B cell (primary cell): ENCODE measurements at regions not wholly inside any gene's neighbourhood (a gene's known extent, or its start where the extent isn't known, plus 50 kb on each side); places are given as distances from the start of the nearest gene placed in this dataset.

ENCODE experiments used
- ATAC-seq: fragments of 200-7000 bp; cut with Tn5 transposase; one replicate; pipeline ENCODE4 v1.10.0; 2021; ENCODE audit warnings: low read depth, mild to moderate bottlenecking, moderate number of reproducible peaks, moderate library complexity
- CTCF ChIA-PET: fragments of 350-600 bp; sonication (Branson Sonifier 250); formaldehyde crosslinking; loops from one replicate; lab custom pipeline; 2021; ENCODE audit warnings: antibody characterized with exemption, inconsistent platforms; lab: Charles Lee
- POLR2A ChIA-PET: fragments of 350-600 bp; sonication (Branson Sonifier 250); formaldehyde crosslinking; loops from one replicate; lab custom pipeline; 2021; ENCODE audit warnings: antibody characterized with exemption; lab: Charles Lee
- DNase-seq: peaks from one replicate; pipeline ENCODE4 v3.0.0; 2013
- H2AFZ ChIP-seq: 2 replicates; pipeline ENCODE4 v1.6.1; 2012; ENCODE audit warnings: mild to moderate bottlenecking, low read depth, low read length; ENCODE audit not compliant: insufficient read depth, poor library complexity, severe bottlenecking
- H3K27ac ChIP-seq, 2 donors: 1 replicate in 1 of 2; 2 replicates in 1 of 2; pipeline ENCODE4 v1.5.1; 2012 to 2013; ENCODE audit warnings: low read length in 2 of 2, mild to moderate bottlenecking in 2 of 2, moderate library complexity in 1 of 2
- H3K27me3 ChIP-seq, 4 experiments: fragments of 200-600 bp in 1 of 4; sonication (generic) in 1 of 4; replicated peaks in 1 of 4; 1 replicate in 2 of 4; 2 replicates in 2 of 4; pipeline versions ENCODE4 v1.6.1 to v1.7.0; 2013 to 2016; ENCODE audit warnings: low read length in 3 of 4, mild to moderate bottlenecking in 2 of 4, mixed read lengths in 1 of 4, moderate library complexity in 1 of 4; ENCODE audit not compliant: insufficient read depth in 4 of 4, control insufficient read depth in 3 of 4; ENCODE audit errors: control extremely low read depth in 1 of 4
- H3K36me3 ChIP-seq, 2 experiments: replicated peaks in 1 of 2; 1 replicate in 1 of 2; 2 replicates in 1 of 2; pipeline versions ENCODE4 v1.6.1 to v1.7.1; 2013; ENCODE audit warnings: low read length in 1 of 2; ENCODE audit not compliant: insufficient read depth in 2 of 2, control insufficient read depth in 1 of 2; ENCODE audit errors: control extremely low read depth in 1 of 2, extremely low read depth in 1 of 2
- H3K4me1 ChIP-seq, 2 donors: fragments of 200-600 bp in 1 of 2; sonication (generic) in 1 of 2; 1 replicate in 1 of 2; 2 replicates in 1 of 2; pipeline versions ENCODE4 v1.5.1 to v1.6.1; 2013 to 2017; ENCODE audit warnings: low read length in 2 of 2; ENCODE audit not compliant: control insufficient read depth in 2 of 2, insufficient read depth in 2 of 2
- H3K4me2 ChIP-seq: replicated peaks from 2 replicates; pipeline ENCODE3; 2012; ENCODE audit warnings: mild to moderate bottlenecking, low read depth, low read length; ENCODE audit not compliant: poor library complexity, severe bottlenecking
- H3K4me3 ChIP-seq, 5 experiments: fragments of 200-600 bp in 1 of 5; sonication (generic) in 1 of 5; 1 replicate in 3 of 5; 2 replicates in 2 of 5; pipeline versions ENCODE4 v1.5.1 to v1.7.0; 2011 to 2016; ENCODE audit warnings: low read length in 4 of 5, mild to moderate bottlenecking in 4 of 5, low read depth in 2 of 5, control low read depth in 1 of 5, moderate library complexity in 1 of 5; ENCODE audit not compliant: insufficient read depth in 1 of 5; ENCODE audit errors: control extremely low read depth in 1 of 5, extremely low read depth in 1 of 5
- H3K79me2 ChIP-seq: fragments of 200-600 bp; sonication (generic); one replicate; pipeline ENCODE4 v1.6.0; 2016; ENCODE audit warnings: low read length; ENCODE audit not compliant: control insufficient read depth, insufficient read depth
- H3K9ac ChIP-seq: fragments of 200-600 bp; sonication (generic); 2 replicates; pipeline ENCODE4 v1.6.1; 2017; ENCODE audit warnings: mild to moderate bottlenecking, low read length, moderate library complexity
- H3K9me3 ChIP-seq, 3 donors: one replicate each; pipeline versions ENCODE4 v1.6.1 to v1.7.1; 2013; ENCODE audit warnings: low read length in 2 of 3; ENCODE audit not compliant: control insufficient read depth in 2 of 3, insufficient read depth in 1 of 3; ENCODE audit errors: control extremely low read depth in 1 of 3
- H4K20me1 ChIP-seq: 2 replicates; pipeline ENCODE4 v1.6.0; 2012; ENCODE audit warnings: mild to moderate bottlenecking, low read length; ENCODE audit not compliant: insufficient read depth, control insufficient read depth, poor library complexity, severe bottlenecking
- H3K27ac Mint-ChIP-seq: one replicate; pipeline ENCODE4 v1.8.0; 2021; ENCODE audit warnings: mixed read lengths
- H3K27me3 Mint-ChIP-seq: one replicate; pipeline ENCODE4 v1.8.0; 2021; ENCODE audit warnings: mixed read lengths
- H3K4me1 Mint-ChIP-seq: one replicate; pipeline ENCODE4 v1.8.0; 2021; ENCODE audit warnings: mixed read lengths
- H3K4me3 Mint-ChIP-seq: one replicate; pipeline ENCODE4 v1.8.0; 2021; ENCODE audit warnings: mixed read lengths
- H3K9me3 Mint-ChIP-seq: one replicate; pipeline ENCODE4 v1.8.0; 2022; ENCODE audit warnings: mixed read lengths; ENCODE audit not compliant: insufficient read depth
- CTCF ChIP-seq: fragments of 200-600 bp; IDR thresholded peaks from one replicate; pipeline ENCODE4 v1.8.0; 2022; ENCODE audit warnings: antibody characterized with exemption, mild to moderate bottlenecking
- EZH2 ChIP-seq: IDR thresholded peaks from 2 replicates; pipeline ENCODE4 v1.6.1; 2012; ENCODE audit warnings: borderline replicate concordance, low read depth, mild to moderate bottlenecking, moderate library complexity, low read length; ENCODE audit not compliant: insufficient read depth, poor library complexity, severe bottlenecking
- WGBS: methylation state at CpG from one replicate; pipeline ENCODE4 v1.1.5; 2013; ENCODE audit warnings: missing lambda C conversion rate; ENCODE audit not compliant: insufficient coverage; 5-methylcytosine and 5-hydroxymethylcytosine counted together
- intact Hi-C: fragments of 100-400 bp; cut with micrococcal nuclease; formaldehyde crosslinking; loops from one replicate; pipeline ENCODE4 v1.10.0; 2022

- Mint-ChIP-seq H3K4me3 (no peak overlapping the region), H3K27ac (no peak overlapping the region), H3K4me1 (no peaks in the 10 kb centered on the region), H3K9me3 (peaks cover 4% of the 10 kb centered on the region), H3K27me3 (peaks cover 4% of the 10 kb centered on the region)
- Histone ChIP-seq H3K9me3 (peaks cover 0 to 20% (median 0%) of the 10 kb centered on the region in 3 donors), H3K4me3 (no peak overlapping the region), H3K79me2 (no peaks in the 10 kb centered on the region), H3K27me3 (no peaks in the 10 kb centered on the region), H3K4me2 (no peak overlapping the region), H3K9ac (no peak overlapping the region), H4K20me1 (no peaks in the 10 kb centered on the region), H3K4me1 (no peaks in the 10 kb centered on the region), H2AFZ (no peak overlapping the region), H3K36me3 (no peaks in the 10 kb centered on the region), H3K27ac (no peak overlapping the region)
- TF ChIP-seq CTCF = no peak
- TF ChIP-seq EZH2 = no peak
- ChIA-PET POLR2A (no interaction called here), CTCF (no interaction called here)
- DNase-seq = no peak
- ATAC-seq = no peak
- WGBS = 87% methylated on average over 3 of the region's 4 CpGs
- intact Hi-C loops = no loop called here
These were observed 187.1 kb downstream of the KIF4B start for GRCh38 chr5:155200608-155201007.

GRCh38 chr5:155211764-155212163 is 198.2 kb downstream of the KIF4B start:
- Histone ChIP-seq H4K20me1 (no peaks in the 10 kb centered on the region), H3K36me3 (no peaks in the 10 kb centered on the region), H3K4me2 (no peak overlapping the region), H3K9ac (no peak overlapping the region), H3K4me3 (no peak overlapping the region), H3K27me3 (no peaks in the 10 kb centered on the region), H3K79me2 (no peaks in the 10 kb centered on the region), H2AFZ (no peak overlapping the region), H3K4me1 (no peaks in the 10 kb centered on the region), H3K9me3 (no peaks in the 10 kb centered on the region), H3K27ac (no peak overlapping the region)
- Mint-ChIP-seq H3K27me3 (no peaks in the 10 kb centered on the region), H3K9me3 (no peaks in the 10 kb centered on the region), H3K4me3 (no peak overlapping the region), H3K27ac (no peak overlapping the region), H3K4me1 (no peaks in the 10 kb centered on the region)
- intact Hi-C loops = no loop called here
- DNase-seq (no peak), ATAC-seq (no peak)
- POLR2A ChIA-PET = no interaction called here
- TF ChIP-seq EZH2 = no peak
- no peak for TF ChIP-seq CTCF
- CTCF ChIA-PET = no interaction called here
- WGBS = no CpG with 5 or more reads among the region's 1 CpG
